NCI-H345 (cell line): ENCODE measurements at regions not wholly inside any gene's neighbourhood (a gene's known extent, or its start where the extent isn't known, plus 50 kb on each side); places are given as distances from the start of the nearest gene placed in this dataset.

Source experiments
- DNase-seq: peaks from one replicate; lab custom pipeline; 2025; lab: John Stamatoyannopoulos, UW

DNA sequence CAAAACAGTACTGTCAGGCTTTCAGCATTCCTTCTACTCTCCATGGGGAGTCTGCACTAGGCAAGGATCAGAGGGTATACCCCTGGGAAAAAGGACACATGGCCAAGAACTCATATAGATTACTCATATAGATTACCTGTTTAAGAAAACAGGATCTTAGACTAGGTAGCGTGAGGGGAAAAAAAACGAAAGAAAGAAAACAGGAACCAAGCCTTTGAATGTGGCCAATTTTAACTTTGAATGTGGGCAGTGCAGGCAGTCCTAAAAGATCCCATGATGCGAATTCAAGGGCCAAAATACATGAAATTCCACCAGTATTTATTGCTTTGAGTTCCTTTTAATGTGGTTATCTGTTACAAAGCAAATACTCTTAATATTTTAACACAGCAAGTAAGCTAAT, 108.6 kb upstream of the TAC1 start:
- no peak for DNase-seq

DNA sequence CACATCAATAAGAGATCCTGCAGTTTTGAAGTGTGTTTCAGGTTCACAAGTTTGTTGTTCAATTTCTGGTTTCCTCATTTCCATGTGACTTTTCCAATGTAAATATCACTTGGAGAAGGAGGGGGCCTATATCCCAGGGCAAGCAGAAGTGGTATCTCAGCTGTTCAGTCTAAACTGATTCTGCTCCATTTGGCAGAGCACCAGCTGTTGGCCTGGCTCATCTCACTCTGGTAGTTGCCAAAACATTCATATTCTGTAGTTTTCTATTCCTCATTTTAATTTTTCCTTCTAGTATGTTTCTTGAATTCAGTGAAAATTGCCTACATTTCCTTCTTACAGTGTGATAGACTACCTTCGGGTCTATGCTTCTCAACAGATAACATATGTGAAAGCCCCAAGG, 101.8 kb upstream of the TAC1 start:
- no peak for DNase-seq

DNA sequence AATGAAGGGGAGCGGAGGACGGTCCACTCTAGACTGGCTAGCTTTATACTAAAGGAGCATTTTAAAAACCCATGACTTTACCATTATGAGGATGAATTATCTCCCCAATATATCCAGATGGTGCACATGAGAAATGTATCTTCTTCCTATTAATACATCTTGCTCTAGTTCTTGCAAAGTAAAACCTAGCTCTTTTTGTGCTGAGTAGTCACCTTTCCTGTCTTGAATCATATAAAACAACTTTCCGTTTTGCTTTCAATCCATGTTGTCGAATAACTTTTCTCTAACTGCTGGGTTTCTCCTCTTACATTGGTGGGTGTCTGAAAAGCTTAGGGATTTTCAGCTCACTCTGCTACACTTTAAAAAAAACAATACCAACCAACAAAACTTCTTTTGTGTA, 96.3 kb upstream of the TAC1 start:
- no peak for DNase-seq

DNA sequence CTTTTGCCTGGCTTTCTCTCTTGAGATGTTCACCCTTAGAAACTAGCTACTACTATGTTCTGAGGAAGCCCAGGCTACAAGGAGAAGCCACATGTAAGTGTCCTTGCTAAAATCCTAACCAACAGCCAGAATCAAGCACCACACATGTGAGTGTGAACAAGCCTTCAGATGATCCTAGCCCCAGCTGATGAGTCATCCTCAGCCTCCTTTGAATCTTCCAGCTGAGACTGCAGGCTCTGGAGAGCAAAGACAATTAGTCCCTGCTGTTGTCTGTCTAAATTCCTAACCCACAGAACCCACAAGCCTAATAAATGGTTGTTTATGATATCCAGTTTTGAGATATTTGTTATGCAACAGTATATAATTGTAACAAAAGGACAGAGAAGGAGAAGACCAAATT, 92.8 kb upstream of the TAC1 start:
- DNase-seq = no peak

DNA sequence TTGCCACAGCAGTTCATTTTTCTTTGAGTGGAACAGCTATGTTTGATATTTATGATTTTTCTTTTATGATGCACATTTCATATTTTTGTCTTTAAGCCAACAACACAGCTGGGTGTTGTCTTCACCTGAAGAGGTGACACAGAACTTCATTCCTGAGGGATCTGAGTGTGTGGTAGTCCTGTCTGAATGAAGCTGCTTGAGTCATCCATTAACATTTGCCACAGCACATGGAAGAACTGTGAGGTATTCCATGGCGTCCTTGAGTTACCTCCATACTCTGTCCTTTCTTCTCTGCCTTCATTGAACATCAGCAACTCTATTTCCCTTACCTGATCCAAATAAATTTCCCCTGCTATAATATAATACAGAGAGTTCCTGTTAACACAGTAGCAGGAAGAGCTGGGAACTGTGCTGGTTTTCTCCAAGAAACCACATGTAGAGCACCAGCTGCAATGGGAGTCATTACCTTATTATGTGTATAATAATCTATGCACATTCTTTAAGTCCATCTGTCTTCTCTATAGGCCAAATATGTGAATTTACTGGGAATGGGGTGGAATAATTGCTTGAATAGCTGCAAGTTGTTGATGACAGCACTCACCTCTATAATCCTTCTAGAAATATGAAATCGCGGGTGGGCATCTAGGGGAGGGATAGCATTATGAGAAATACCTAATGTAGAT, 72.4 kb upstream of the TAC1 start:
- DNase-seq = no peak

DNA sequence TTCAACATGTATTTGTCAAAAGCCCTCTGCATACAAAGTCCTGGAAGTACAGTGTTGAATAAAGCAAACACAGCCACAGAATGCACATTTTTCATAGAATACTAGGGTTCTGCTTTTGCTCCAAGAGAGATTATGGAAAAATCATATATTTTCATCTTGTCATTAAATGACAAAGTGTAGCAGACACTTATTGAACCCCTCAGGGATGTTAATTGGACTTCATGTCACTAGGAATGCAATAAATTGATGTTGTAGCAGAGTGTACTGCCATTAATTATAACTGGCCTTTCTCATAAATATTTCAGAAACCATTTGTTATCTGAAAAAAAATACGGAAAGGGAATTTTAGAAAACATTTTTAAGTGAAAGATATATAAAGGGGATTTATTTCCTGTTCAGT, 64.5 kb upstream of the TAC1 start:
- no peak for DNase-seq

DNA sequence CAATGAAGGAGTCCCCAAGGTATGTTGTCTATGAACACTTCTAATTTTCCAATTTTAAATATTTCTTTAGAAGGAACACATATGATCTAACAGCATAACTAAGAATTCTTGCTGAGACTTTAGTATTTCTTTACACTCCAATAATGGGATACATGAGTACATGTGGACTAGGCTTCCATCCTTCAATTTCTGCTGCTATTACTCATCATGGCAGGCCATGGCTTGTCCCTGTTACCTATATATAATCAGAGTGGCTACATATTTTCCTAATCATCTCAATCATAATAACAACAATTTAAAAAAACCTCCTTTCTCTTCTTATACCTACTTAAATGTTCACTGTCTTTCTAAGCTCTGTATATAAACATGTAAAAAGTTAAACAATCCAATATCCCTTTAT, 60.3 kb upstream of the TAC1 start:
- DNase-seq = no peak

DNA sequence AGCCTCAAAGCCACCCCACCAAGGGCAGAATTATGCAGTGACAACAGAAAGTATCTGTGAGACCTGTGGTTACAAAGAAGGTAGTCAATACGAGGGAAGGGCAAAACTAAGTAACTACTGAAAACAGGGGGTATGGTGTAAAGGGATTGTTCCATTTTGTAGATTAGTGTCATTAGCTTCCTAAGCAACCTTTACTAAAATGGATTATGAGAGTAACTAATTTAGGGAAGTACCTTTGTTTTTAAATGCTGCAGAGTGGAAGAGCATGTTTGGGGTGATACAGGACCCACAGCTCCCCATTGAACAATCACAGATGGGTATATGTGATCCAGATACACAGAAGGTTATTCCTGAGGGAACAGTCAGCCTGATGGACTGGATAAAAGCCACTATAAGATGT, 51.3 kb upstream of the TAC1 start:
- DNase-seq = no peak
